Glutamatergic neuron (in vitro differentiated cells): ENCODE measurements at regions not wholly inside any gene's neighbourhood (a gene's known extent, or its start where the extent isn't known, plus 50 kb on each side); places are given as distances from the start of the nearest gene placed in this dataset.

Experiments
- DNase-seq: peaks from one replicate; pipeline ENCODE4 v3.0.0; 2022
- H3K27ac Mint-ChIP-seq: one replicate; pipeline ENCODE4 v1.8.0; 2020; ENCODE audit warnings: mild to moderate bottlenecking, mixed read lengths, inconsistent platforms; ENCODE audit not compliant: unreplicated experiment
- H3K27me3 Mint-ChIP-seq: one replicate; pipeline ENCODE4 v1.8.0; 2020; ENCODE audit warnings: mild to moderate bottlenecking, moderate library complexity, mixed read lengths, inconsistent platforms; ENCODE audit not compliant: unreplicated experiment
- H3K36me3 Mint-ChIP-seq: one replicate; pipeline ENCODE4 v1.8.0; 2020; ENCODE audit warnings: mild to moderate bottlenecking, mixed read lengths, inconsistent platforms; ENCODE audit not compliant: unreplicated experiment
- H3K4me1 Mint-ChIP-seq: one replicate; pipeline ENCODE4 v1.8.0; 2020; ENCODE audit warnings: mild to moderate bottlenecking, low read depth, mixed read lengths, inconsistent platforms; ENCODE audit not compliant: unreplicated experiment
- H3K4me3 Mint-ChIP-seq: one replicate; pipeline ENCODE4 v1.8.0; 2020; ENCODE audit warnings: mild to moderate bottlenecking, mixed read lengths, inconsistent platforms; ENCODE audit not compliant: unreplicated experiment
- H3K9me3 Mint-ChIP-seq: one replicate; pipeline ENCODE4 v1.8.0; 2020; ENCODE audit warnings: mild to moderate bottlenecking, moderate library complexity, mixed read lengths, inconsistent platforms; ENCODE audit not compliant: unreplicated experiment
- CTCF ChIP-seq: fragments of 200-600 bp; sonication (generic); IDR thresholded peaks from one replicate; pipeline ENCODE4 v1.5.0; 2021; ENCODE audit not compliant: partially characterized antibody, unreplicated experiment

- Mint-ChIP-seq H3K27ac (no peak overlapping the region), H3K36me3 (no peaks in the 10 kb centered on the region), H3K27me3 (no peaks in the 10 kb centered on the region), H3K4me3 (no peak overlapping the region), H3K9me3 (peaks cover 2% of the 10 kb centered on the region), H3K4me1 (no peaks in the 10 kb centered on the region)
- no peak for DNase-seq
- TF ChIP-seq CTCF = no peak
Measured at GRCh38 chr6:113528111-113528510, 329.0 kb upstream of the MARCKS start.

GRCh38 chr6:113529196-113529595 is 327.9 kb upstream of the MARCKS start:
- H3K27me3 Mint-ChIP-seq = no peaks in the 10 kb centered on the region
- H3K36me3 Mint-ChIP-seq = no peaks in the 10 kb centered on the region
- no peaks in the 10 kb centered on the region for H3K4me1 Mint-ChIP-seq
- H3K4me3 Mint-ChIP-seq = no peak overlapping the region
- TF ChIP-seq CTCF = no peak
- H3K9me3 Mint-ChIP-seq = peaks cover 2% of the 10 kb centered on the region
- DNase-seq = no peak
- no peak overlapping the region for H3K27ac Mint-ChIP-seq

GRCh38 chr6:113529879-113530278 is 327.3 kb upstream of the MARCKS start:
- no peak for TF ChIP-seq CTCF
- DNase-seq = no peak
- no peaks in the 10 kb centered on the region for H3K4me1 Mint-ChIP-seq
- H3K36me3 Mint-ChIP-seq = no peaks in the 10 kb centered on the region
- peaks cover 2% of the 10 kb centered on the region for H3K9me3 Mint-ChIP-seq
- no peak overlapping the region for H3K4me3 Mint-ChIP-seq
- no peaks in the 10 kb centered on the region for H3K27me3 Mint-ChIP-seq
- H3K27ac Mint-ChIP-seq = no peak overlapping the region

GRCh38 chr6:113530769-113531168 is 326.4 kb upstream of the MARCKS start:
- Mint-ChIP-seq H3K4me1 (no peaks in the 10 kb centered on the region), H3K4me3 (no peak overlapping the region), H3K36me3 (no peaks in the 10 kb centered on the region), H3K9me3 (peaks cover 2% of the 10 kb centered on the region), H3K27ac (no peak overlapping the region), H3K27me3 (no peaks in the 10 kb centered on the region)
- no peak for DNase-seq
- TF ChIP-seq CTCF = no peak

GRCh38 chr6:113539202-113539601 is 317.9 kb upstream of the MARCKS start:
- Mint-ChIP-seq H3K9me3 (no peaks in the 10 kb centered on the region), H3K36me3 (no peaks in the 10 kb centered on the region), H3K4me3 (no peak overlapping the region), H3K4me1 (peaks cover 2% of the 10 kb centered on the region), H3K27me3 (peaks cover 2% of the 10 kb centered on the region), H3K27ac (no peak overlapping the region)
- no peak for TF ChIP-seq CTCF
- DNase-seq = no peak
